NCI-H82 treated with DMSO at 0.1 percent for 48 hours (cell line): ENCODE measurements at regions not wholly inside any gene's neighbourhood (a gene's known extent, or its start where the extent isn't known, plus 50 kb on each side); places are given as distances from the start of the nearest gene placed in this dataset.

Source experiments
- DNase-seq: peaks from one replicate; lab custom pipeline; 2025; ENCODE audit not compliant: unreplicated experiment; lab: John Stamatoyannopoulos, UW

DNA sequence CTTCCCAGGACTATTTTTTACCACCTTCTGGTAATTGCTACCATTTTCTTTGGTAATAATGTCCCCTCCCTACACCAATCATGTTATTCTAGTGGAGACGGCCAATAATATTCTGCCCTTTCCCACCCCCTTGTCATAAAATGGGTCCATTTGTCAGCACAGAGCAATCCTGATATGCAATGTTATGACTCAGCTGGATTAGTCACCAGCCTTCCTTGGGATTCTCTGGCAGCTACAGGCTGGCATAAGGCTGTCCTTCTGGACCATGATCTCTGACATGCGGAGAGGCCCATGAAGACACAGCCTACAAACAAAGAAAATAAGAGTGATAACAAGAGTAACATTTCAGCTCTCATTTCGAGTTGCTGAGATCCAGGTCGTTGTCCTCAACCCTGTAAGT is 222.0 kb upstream of the CPNE8 start:
- DNase-seq: no peak

DNA sequence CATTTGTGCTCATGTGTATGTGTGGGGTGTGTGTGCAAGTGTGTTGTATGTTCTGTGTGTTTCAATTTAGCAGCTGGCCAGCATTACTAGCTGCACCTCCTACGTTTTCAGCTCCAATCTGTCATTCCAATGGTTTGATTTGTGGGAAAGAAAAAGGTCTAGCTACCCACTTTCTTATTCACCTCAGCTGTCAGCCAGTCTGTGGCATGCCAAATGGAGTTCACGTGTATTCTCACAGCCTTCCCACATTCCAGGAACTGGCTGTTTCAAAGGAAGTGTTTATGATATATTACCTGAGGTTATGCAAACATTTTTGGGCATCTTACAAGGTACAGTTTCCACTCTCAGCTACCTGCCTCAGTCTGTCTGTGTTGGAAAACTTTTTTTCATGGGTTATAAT is 220.2 kb upstream of the CPNE8 start:
- no peak for DNase-seq

DNA sequence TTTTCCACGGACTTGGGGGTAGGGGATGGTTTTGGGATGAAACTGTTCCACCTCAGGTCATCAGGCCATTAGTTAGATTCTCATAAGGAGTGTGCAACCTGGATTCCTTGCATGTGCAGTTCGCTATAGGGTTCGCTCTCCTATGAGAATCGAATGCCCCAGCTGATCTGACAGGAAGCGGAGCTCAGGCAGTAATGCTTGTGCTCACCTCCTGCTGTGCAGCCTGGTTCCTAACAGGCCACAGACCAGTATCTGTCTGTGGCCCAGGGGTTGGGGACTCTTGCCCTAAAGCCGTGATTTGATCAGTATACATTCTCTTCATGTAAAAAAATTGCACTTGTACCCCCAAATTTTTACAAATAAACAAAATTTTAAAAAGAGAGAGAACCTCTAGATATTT is 219.4 kb upstream of the CPNE8 start:
- DNase-seq: no peak

DNA sequence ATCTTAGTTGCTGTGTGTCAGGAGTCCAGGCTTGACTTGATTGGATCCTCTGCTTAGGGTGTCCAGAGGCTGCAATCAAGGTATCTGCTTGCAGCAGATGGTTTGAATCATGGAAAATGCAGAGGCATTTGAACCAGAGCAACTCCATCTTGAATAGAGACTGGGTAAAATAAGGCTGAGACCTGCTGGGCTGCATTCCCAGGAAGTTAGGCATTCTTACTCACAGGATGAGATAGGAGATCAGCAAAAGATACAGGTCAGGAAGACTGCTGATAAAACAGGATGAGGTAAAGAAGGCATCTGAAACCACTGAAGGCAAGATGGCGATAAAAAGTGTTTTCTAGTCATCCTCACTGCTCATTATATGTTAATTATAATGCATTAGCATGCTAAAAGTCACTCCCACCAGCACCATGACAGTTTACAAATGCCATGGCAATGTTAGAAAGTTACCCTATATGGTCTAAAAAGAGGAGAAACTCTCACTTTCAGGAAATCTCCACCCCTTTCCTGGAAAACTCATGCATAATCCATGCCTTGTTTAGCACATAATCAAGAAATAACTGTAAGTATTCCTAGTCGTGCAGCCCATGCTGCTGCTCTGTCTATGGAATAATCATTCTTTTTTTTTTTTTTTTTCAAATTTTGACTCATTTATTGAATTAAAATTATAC is 218.3 kb upstream of the CPNE8 start:
- DNase-seq: no peak

DNA sequence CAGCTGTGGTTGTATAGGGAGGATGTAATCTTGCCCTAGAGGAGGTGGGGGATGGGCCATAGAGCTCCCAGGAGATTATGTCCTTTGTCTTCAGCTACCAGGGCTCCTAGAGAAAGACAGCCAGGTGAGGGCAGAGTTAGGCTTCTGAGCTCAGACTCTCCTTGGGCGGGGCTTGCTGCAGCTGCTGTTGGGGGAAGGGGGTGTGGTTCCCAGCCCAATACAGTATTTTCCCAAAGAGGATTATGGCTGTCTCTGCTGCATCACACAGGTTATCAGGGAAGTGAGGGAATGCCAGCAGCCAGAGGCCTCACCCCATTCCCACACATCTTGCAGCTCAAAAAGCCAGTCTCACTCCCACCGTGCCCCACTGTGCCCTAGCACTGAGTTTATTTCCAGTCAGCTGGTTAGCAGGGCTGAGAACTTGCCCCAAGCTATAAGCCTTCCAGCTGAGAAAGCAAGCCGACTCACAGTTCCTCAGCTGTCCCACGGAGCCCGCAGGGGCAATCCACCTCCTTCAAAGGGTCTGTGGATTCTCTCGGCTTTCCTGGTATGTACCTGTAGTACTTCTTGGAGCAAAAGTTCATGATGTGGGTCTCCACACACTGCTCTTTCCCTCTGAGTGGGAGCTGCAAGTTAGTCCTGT is 217.3 kb upstream of the CPNE8 start:
- DNase-seq: peak; percentile 93

DNA sequence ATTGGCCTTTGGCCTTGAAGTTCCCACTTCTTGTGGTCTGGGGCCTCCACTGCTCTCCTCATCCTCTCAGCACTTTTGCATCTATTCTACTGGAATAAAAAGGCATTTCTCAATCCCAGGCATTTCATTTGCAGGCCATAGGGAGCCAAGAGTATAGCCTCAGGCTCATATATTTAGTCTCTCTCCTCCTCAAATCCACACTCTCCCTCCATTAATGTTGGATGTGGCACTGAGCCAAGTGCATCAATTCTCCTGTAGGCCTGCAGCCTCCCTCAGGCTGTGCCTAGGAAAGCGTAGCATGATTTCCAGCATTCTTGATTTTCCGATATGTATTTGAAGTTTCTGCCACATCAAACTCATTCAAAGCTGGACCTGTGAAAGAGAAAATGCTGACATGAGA is 211.5 kb upstream of the CPNE8 start:
- DNase-seq: no peak

DNA sequence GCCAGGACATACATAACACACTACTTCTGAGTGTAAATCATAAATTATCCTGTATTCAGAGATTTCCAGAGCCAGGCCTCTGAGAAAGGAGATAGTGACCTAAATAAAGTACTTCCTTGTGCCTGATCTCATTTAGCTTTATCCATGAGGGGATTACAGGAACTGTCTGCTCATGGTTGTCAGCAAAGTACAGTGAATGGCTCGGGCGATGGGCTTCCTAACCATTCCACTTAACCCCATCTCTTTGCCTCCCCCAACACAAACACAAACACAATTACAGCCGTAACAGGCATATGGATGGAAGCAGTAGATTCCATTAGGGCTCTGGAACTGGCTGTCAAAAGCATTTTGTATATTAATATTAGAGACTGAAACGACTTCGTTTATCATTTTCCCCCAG is 206.7 kb upstream of the CPNE8 start:
- peak; percentile 98 for DNase-seq

DNA sequence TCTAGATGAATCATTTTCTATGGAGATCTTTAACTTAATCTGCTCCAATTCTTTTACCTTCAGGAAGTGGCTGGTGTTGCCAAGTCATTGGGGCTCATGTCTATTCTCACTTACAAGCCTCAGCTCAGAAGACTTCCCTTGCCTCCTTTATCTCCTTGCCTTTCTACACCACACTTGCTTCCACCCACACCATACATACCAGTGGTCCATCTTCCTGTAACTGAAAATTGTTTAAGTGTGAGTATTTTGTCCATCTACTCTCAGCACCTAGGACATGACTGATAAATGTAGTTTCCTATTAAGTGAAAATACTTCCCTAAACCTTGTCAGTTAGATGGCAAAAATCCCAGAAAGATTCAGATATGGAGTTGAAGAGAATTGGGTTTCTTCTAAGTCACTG is 199.7 kb upstream of the CPNE8 start:
- no peak for DNase-seq

DNA sequence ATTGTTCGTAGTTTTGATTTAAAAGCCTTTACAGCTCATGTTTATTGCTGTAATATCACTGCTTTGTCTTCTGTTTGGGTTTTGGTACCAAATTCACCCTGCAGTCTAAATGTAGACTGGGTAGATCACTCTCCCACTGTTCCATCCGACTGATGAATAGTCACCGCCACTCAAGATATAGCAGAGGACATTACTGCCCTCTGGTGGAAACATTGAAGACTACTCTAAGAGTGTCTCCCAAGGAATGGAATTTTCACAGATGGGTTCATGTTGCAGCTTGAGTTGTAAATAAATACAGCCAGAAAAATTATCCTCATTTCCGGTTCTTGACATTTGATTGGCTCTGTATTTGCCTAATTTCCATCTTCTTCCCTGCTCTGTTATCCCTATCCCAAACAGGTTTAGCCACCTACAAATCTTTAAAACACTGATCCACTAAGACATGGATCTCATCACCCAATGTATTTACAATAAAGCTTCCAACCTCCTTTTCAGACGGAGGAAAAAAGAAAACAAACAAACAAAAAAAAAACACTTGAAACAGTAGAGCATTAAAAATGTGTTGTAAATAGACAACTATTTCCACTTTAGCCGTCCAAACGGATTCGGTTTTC is 198.3 kb upstream of the CPNE8 start:
- peak; percentile 81 for DNase-seq

DNA sequence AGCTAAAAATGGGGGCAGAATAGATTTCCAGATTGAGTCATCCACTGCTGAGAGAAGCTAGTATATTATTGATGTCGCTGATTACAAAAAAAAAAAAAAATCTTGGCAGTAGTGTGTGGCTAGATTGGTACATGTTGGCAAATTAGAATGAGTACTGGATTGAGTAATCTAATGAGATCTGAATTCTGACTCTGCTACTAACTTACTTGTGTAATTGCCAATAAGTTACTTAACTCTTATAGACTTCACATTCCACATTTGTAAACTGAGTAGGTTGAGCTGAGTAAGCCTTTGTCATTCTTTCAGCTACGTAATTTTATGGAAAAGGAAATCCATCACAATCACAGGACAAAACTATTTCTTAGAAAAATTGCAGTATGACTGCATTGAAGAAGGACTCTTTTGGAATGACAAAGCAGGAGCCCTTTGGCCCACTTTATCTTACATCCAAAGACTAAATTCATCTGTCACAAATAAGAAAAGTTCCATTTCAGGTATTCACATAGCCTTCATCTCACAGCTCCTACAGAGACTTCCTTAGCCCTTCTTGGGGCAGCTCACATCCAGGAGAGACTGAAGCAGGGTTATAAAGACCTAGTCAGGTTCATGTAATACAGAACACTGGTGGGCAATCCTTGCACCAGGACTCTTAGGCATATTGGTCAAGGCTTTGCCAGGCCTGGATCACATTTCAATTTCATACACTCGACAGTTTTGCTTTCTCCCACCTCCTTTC is 197.3 kb upstream of the CPNE8 start:
- no peak for DNase-seq

DNA sequence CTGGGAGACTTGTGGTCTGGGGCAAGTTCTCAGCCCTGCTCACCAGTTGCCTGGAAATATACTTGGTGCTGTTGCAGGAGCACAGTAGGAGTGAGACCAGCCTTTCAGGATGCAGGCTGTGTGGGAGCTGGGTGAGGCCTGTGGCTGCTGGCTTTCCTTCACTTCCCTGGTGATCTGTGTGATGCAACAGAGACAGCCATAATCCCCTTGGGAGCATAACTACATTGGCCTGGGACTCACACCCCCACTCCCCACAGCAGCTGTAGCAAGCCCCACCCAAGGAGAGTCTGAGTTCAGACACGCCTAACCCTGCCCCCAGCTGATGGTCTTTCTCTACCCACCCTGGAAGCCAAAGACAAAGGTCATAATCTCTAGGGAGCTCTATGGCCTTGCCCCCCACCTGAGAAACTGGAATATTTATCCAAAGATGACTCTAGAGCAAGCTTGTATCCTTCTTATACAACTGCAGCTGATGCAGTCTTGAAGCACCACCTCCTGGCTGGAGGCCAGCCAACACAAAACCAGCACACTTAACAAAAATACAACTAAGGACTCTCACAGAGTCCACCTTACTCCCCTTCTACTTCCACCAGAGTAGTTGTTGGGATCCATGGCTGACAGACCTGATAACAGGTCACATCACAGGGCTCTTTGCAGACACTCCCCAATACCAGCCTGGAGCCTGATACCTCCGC is 190.4 kb upstream of the CPNE8 start:
- peak; percentile 25 for DNase-seq

DNA sequence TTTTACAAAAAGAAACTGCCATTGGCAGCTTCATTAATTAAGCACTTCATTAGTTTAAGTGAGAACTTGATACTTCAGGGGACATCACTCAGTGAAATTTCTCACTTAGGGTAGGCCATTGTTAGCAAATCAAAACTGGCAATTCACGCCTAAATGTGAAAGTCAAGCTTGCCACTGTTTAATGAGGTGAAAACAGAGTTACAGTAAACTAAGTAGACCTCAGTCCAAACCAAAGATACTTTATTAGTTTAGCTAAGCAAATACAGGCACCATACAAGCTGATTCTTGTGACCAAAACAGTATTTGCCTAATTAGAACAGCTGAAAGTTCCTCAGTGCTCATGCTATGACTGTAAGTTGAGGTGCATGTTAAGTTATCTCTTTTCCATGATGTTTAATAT is 176.5 kb upstream of the CPNE8 start:
- no peak for DNase-seq

DNA sequence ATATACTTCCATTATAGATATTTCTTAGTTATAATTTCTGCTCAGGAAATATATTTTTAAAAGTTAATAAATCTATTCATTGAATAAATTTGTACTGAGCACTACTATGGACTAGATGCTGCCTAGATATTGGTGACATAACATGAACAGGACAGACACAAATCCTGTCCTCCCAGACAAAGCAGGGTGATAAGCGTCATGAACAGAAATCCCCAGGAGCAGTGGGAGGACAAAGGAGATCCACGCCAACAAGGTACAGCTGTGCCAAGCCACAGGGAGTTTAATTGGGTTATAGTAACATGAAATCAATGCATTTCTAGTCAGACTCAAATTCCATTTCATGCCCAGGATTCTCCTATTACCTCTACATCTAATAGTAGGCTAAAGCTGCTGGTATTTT is 171.8 kb upstream of the CPNE8 start:
- peak; percentile 90 for DNase-seq

DNA sequence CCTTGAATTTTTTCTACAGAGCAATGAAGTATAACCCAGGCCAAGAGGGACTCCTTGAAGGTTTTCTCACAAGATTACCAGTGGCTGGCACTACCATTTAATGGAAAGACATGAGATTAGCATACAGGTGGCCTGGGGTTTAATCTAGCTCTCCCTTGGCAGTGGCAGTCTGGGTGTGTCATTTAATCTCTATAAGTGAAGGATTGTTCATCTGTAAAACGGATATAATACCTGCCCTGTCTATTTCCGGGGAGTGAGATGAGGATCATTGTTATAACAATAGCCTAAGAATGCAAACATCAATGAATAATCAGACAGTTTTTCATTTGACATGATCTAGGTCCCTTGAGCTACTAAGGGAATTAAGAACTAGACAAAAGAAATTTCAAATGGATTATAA is 168.7 kb upstream of the CPNE8 start:
- peak; percentile 41 for DNase-seq

DNA sequence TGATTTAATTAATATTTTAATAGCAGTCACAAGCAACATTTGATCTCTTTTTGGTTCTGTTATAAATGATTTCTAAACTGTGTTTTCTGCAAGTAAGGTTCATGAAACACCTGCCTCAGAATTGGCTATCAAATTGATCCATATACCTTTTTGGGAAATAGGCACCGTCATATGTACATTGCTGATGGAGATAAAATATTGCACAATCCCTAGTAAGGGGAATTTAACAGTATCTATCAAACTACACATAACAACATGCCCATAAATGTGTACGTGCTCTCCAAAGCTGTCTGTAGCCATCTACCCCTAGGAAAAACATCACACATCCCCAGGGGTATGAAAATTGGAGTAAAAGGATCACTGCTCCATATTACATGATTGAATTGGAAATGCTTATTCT is 167.3 kb upstream of the CPNE8 start:
- no peak for DNase-seq

DNA sequence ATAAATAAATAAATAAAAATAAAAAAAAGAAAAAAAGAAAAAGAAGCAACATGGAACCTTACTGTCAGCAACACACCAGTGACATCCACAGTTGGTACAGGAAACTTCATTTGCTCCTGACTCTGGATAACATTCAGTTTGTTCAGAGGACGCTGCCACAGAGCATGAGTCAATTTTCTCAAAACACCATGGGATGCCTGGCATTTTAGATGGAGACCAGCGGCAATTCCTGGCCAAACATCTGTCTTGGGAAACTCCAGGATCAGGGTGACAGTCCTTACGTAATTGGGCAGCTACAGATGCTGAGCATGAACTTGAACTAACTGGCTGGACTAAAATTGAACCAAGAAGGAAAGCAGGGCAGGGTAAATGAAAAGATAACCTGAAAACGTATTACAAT is 166.2 kb upstream of the CPNE8 start:
- no peak for DNase-seq

DNA sequence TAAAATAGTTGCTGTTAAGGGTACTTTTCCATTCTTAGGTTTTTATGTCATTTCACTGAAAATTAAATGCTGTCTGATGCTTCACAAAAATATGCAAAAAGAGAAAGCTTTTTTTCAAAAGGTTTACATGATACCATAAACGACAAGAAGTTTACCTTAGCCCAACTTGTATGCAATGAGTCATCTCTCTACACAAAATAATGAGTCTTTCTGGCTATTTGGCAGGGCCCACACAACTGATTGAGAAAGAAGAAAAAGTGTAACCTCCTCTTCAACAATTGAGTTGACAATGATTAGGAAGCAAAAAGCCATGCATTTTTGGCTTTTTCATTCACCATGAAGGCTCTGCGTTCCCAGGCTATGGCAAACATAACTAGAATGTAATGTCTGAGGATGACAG is 165.4 kb upstream of the CPNE8 start:
- DNase-seq: no peak

DNA sequence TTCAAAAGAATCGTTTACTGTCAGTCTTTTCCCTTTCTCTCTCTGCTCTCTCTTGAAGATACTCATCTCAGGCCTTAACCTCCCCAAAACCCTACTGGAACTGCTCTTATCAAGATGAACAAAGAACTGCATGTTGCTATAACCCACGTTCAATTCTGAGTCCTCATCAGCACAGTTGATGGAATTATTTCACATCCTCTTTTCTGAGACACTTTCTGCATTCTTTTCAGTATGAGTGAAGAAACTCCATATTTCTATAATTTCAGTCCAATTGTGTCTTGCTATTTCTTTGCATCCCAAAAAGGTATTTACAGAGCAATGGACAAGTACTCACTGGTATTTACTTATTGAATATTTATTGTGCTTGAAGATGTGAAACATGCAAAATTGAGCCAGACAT is 160.1 kb upstream of the CPNE8 start:
- DNase-seq: no peak

DNA sequence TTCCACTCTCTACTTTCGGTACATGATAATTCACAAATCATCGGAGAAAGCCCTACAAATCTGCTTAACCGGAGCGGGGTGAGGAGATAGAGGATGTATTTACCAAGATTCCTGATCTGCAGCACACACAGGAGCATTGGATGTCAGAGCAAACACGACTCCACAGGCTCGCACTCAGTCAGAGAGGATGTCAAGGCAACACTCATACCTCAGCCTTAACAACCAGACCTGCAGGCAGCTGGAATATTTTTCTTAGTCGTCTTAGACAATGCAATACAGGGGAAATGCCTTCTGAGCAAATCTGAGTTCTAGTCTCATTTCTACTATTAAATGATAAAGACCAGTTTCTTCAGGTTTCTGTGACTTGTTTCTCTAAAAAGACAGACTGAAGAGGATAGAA is 159.3 kb upstream of the CPNE8 start:
- no peak for DNase-seq

DNA sequence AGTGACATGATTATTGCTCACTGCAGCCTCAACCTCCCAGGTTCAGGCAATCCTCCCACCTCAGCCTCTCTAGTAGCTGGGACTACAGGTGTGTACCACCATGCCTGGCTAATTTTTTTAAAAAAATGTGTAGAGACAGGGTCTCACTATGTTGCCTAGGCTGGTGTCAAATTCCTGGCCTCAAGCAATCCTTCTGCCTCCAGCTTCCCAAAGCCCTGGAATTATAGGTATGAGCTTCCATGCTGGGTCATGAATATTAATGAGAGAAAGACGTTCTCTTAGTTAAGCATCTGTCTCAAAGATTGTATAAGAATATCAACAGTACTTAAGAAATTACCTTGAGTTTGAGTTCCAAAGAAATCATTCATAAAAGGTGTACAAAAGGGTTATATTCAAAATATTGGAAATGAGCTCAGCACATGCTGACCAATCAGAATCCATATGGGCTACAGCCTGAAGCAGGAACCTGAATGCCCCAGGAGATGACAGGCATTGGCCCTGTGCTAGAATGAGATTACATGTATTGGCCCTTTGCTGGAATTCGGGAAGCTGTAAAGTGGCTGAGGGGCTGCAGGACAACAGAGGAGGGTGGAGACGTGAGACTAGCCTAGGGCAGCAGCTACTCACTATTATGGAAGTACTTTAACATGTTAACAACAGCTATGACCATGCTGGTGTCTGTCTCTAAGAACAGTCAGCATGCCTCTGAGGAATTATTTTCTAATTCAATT is 157.0 kb upstream of the CPNE8 start:
- DNase-seq: no peak

DNA sequence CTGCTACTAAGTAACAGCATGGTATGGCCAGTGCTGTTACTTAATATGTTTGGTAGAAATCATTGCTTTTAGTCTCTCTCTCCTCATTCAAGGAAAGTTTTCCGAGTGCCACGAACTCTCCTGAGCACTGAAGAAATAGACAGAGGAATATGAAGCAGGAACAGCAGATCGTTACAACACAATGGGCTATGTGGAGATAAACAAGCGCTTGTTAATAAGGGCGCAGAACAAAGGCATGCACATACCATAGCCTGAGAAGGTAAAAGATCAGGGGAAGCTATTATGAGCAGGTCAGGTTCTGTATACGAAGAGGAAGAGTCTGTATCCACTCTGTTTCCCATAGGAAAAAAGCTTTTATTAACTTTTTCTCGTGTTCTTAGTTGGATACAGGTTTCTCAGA is 156.2 kb upstream of the CPNE8 start:
- DNase-seq: no peak
